Adrenal gland (tissue), 5 donors: ENCODE measurements at regions not wholly inside any gene's neighbourhood (a gene's known extent, or its start where the extent isn't known, plus 50 kb on each side); places are given as distances from the start of the nearest gene placed in this dataset.

Experiments used
- CTCF ChIP-seq, 6 experiments: fragments of 450-650 bp in 4 of 6; fragments of 200-600 bp in 2 of 6; sonication (generic) in 1 of 6; IDR thresholded peaks; 1 replicate in 5 of 6; 2 replicates in 1 of 6; pipeline versions ENCODE4 v1.5.1 to v1.8.0; 2016 to 2021; ENCODE audit warnings: antibody characterized with exemption in 6 of 6, mild to moderate bottlenecking in 2 of 6, moderate library complexity in 1 of 6
- POLR2A ChIP-seq, 2 donors: fragments of 450-650 bp; IDR thresholded peaks; one replicate each; pipeline ENCODE4 v1.6.1; 2017; ENCODE audit warnings: antibody characterized with exemption in 2 of 2, mild to moderate bottlenecking in 2 of 2, moderate library complexity in 1 of 2
- donor health status: DM: no; HTN: no; CAD: no.

- TF ChIP-seq CTCF (IDR thresholded peaks at IDR 0.05) = no peak
- no peak for TF ChIP-seq POLR2A (IDR thresholded peaks at IDR 0.05)
Measured at GRCh38 chr12:74846116-74846515, 308.5 kb downstream of the ATXN7L3B start.
